IMR-90 (cell line): ENCODE measurements at regions not wholly inside any gene's neighbourhood (a gene's known extent, or its start where the extent isn't known, plus 50 kb on each side); places are given as distances from the start of the nearest gene placed in this dataset.

Experiments used
- ATAC-seq: fragments of 200-7000 bp; cut with Tn5 transposase; 2 replicates; pipeline ENCODE4 v1.9.1; 2020; ENCODE audit warnings: low read depth, mild to moderate bottlenecking, moderate library complexity
- BruUV-seq: library from RNA; stranded (reverse); fragments of 400-500 nt; replicated peaks from 2 replicates; lab custom pipeline; 2021; lab: Mats Ljungman, UMichigan
- CTCF ChIA-PET: fragments of 300-600 bp; formaldehyde crosslinking; extraction: SDS; loops from one replicate; lab custom pipeline; 2021; ENCODE audit warnings: antibody characterized with exemption; lab: Yijun Ruan, JAX
- POLR2A ChIA-PET: fragments of 300-600 bp; sonication (Branson Sonifier 250); formaldehyde crosslinking; loops from one replicate; lab custom pipeline; 2022; ENCODE audit warnings: antibody characterized with exemption; ENCODE audit not compliant: unreplicated experiment; lab: Charles Lee
- DNase-seq: peaks from one replicate; pipeline ENCODE4 v3.0.0; 2013
- H2AFZ ChIP-seq: replicated peaks from 2 replicates; pipeline ENCODE3; 2013; ENCODE audit warnings: low read length, mild to moderate bottlenecking; ENCODE audit not compliant: poor library complexity
- H2AK5ac ChIP-seq: 2 replicates; pipeline ENCODE4 v1.6.1; 2013; ENCODE audit warnings: low read depth, low read length, inconsistent platforms
- H2AK9ac ChIP-seq: replicated peaks from 2 replicates; pipeline ENCODE3; 2013; ENCODE audit warnings: mild to moderate bottlenecking, low read depth, low read length, moderate library complexity; ENCODE audit not compliant: poor library complexity
- H2BK120ac ChIP-seq: 2 replicates; pipeline ENCODE4 v1.6.1; 2013; ENCODE audit warnings: low read depth, low read length, inconsistent platforms
- H2BK15ac ChIP-seq: 3 replicates; pipeline ENCODE4 v1.6.1; 2013; ENCODE audit warnings: low read depth, low read length, inconsistent platforms
- H2BK20ac ChIP-seq: 2 replicates; pipeline ENCODE4 v1.6.1; 2013; ENCODE audit warnings: low read depth, mild to moderate bottlenecking, inconsistent platforms, low read length, moderate library complexity
- H2BK5ac ChIP-seq: 2 replicates; pipeline ENCODE4 v1.6.1; 2013; ENCODE audit warnings: mild to moderate bottlenecking, low read depth, low read length, inconsistent platforms; ENCODE audit not compliant: poor library complexity, severe bottlenecking
- H3K14ac ChIP-seq: replicated peaks from 2 replicates; pipeline ENCODE4 v1.6.1; 2013; ENCODE audit warnings: low read depth, low read length, inconsistent platforms
- H3K18ac ChIP-seq: 2 replicates; pipeline ENCODE4 v1.6.1; 2013; ENCODE audit warnings: low read depth, low read length, control low read depth
- H3K23ac ChIP-seq: 2 replicates; pipeline ENCODE4 v1.6.1; 2013; ENCODE audit warnings: low read depth, low read length, inconsistent platforms
- H3K27ac ChIP-seq: 2 replicates; pipeline ENCODE4 v1.5.1; 2013; ENCODE audit warnings: mild to moderate bottlenecking, control low read depth, low read length; ENCODE audit not compliant: insufficient read depth
- H3K27me3 ChIP-seq: 2 replicates; pipeline ENCODE4 v1.6.1; 2013; ENCODE audit warnings: low read length; ENCODE audit not compliant: control insufficient read depth, insufficient read depth
- H3K36me3 ChIP-seq: 2 replicates; pipeline ENCODE4 v1.6.1; 2013; ENCODE audit warnings: low read length, mixed read lengths; ENCODE audit not compliant: control insufficient read depth, insufficient read depth
- H3K4ac ChIP-seq: 2 replicates; pipeline ENCODE4 v1.6.1; 2013; ENCODE audit warnings: low read depth, low read length, inconsistent platforms
- H3K4me1 ChIP-seq: 2 replicates; pipeline ENCODE4 v1.6.1; 2013; ENCODE audit warnings: low read length, mixed read lengths; ENCODE audit not compliant: control insufficient read depth, insufficient read depth
- H3K4me2 ChIP-seq: 2 replicates; pipeline ENCODE4 v1.6.1; 2013; ENCODE audit warnings: low read depth, mild to moderate bottlenecking, control low read depth, low read length, moderate library complexity
- H3K4me3 ChIP-seq: 2 replicates; pipeline ENCODE4 v1.5.1; 2013; ENCODE audit warnings: low read depth, mild to moderate bottlenecking, control low read depth, low read length, moderate library complexity; ENCODE audit not compliant: insufficient read depth
- H3K56ac ChIP-seq: 2 replicates; pipeline ENCODE4 v1.6.1; 2013; ENCODE audit warnings: low read length, inconsistent platforms; ENCODE audit not compliant: insufficient read depth; ENCODE audit errors: extremely low read depth
- H3K79me1 ChIP-seq, 2 experiments: 2 replicates each; pipeline ENCODE4 v1.6.1; 2013; ENCODE audit warnings: low read length in 2 of 2, inconsistent platforms in 1 of 2, low read depth in 1 of 2
- H3K9ac ChIP-seq: 2 replicates; pipeline ENCODE4 v1.6.1; 2013; ENCODE audit warnings: low read depth, low read length, control low read depth
- H3K9me1 ChIP-seq: 2 replicates; pipeline ENCODE4 v1.6.1; 2013; ENCODE audit warnings: low read length, inconsistent platforms; ENCODE audit not compliant: insufficient read depth
- H3K9me3 ChIP-seq: 2 replicates; pipeline ENCODE4 v1.6.1; 2013; ENCODE audit warnings: low read length; ENCODE audit not compliant: control insufficient read depth, insufficient read depth
- H4K20me1 ChIP-seq: 2 replicates; pipeline ENCODE4 v1.6.1; 2013; ENCODE audit warnings: low read length, inconsistent platforms; ENCODE audit not compliant: insufficient read depth
- H4K5ac ChIP-seq: 2 replicates; pipeline ENCODE4 v1.6.1; 2013; ENCODE audit warnings: mild to moderate bottlenecking, low read depth, low read length, control low read depth
- H4K8ac ChIP-seq, 2 experiments: 2 replicates each; pipeline ENCODE4 v1.6.1; 2013; ENCODE audit warnings: low read depth in 2 of 2, low read length in 2 of 2, control low read depth in 1 of 2, inconsistent platforms in 1 of 2
- H4K91ac ChIP-seq: 2 replicates; pipeline ENCODE4 v1.6.1; 2013; ENCODE audit warnings: low read depth, low read length, inconsistent platforms; ENCODE audit not compliant: insufficient read depth
- CHD1 ChIP-seq: IDR thresholded peaks from 2 replicates; pipeline ENCODE4 v1.6.1; 2012; ENCODE audit warnings: low read depth, low read length, improper control_type of control experiment
- CTCF ChIP-seq: conservative IDR thresholded peaks from 2 replicates; pipeline ENCODE4 v1.5.1; 2012; ENCODE audit warnings: mild to moderate bottlenecking, low read depth, low read length, improper control_type of control experiment
- FOS ChIP-seq: fragments of 150-350 bp; IDR thresholded peaks from 2 replicates; pipeline ENCODE4 v1.6.1; 2016; ENCODE audit warnings: low read depth, low read length
- MAFK ChIP-seq: IDR thresholded peaks from 2 replicates; pipeline ENCODE4 v1.6.1; 2012; ENCODE audit warnings: low read depth, low read length, improper control_type of control experiment
- NFE2L2 ChIP-seq: fragments of 150-350 bp; IDR thresholded peaks from 2 replicates; pipeline ENCODE4 v1.6.1; 2016; ENCODE audit warnings: low read depth, mild to moderate bottlenecking, low read length
- RCOR1 ChIP-seq: IDR thresholded peaks from 2 replicates; pipeline ENCODE4 v1.6.1; 2012; ENCODE audit warnings: mild to moderate bottlenecking, low read length, improper control_type of control experiment; ENCODE audit not compliant: insufficient replicate concordance
- SMC3 ChIP-seq: fragments of 150-350 bp; IDR thresholded peaks from 2 replicates; pipeline ENCODE4 v1.6.1; 2016; ENCODE audit warnings: low read depth, mild to moderate bottlenecking, antibody characterized with exemption, low read length, moderate library complexity
- USF2 ChIP-seq: fragments of 150-350 bp; IDR thresholded peaks from 2 replicates; pipeline ENCODE4 v1.6.1; 2017; ENCODE audit warnings: mild to moderate bottlenecking, antibody characterized with exemption, low read length, low read depth
- dilution Hi-C: fragments of 300-500 bp; cut with HindIII; formaldehyde crosslinking; loops from one replicate; pipeline ENCODE4 v1.14.3; 2018; ENCODE audit warnings: low sequenced_read_pairs; ENCODE audit not compliant: unreplicated experiment
- in situ Hi-C: fragments of 300-500 bp; cut with MboI; formaldehyde crosslinking; loops from 3 replicates; pipeline ENCODE4 v1.14.3; 2019; ENCODE audit warnings: low sequenced_read_pairs, inconsistent platforms, mixed read lengths
- intact Hi-C: fragments of 100-400 bp; cut with micrococcal nuclease; formaldehyde crosslinking; loops from 2 replicates; pipeline ENCODE4 v1.10.0; 2022

- no peaks in the 10 kb centered on the region for H3K9me1 ChIP-seq
- no peak overlapping the region for H2BK5ac ChIP-seq
- H3K4me1 ChIP-seq = no peaks in the 10 kb centered on the region
- H3K27ac ChIP-seq = no peak overlapping the region
- H2AK9ac ChIP-seq = no peak overlapping the region
- no peak for DNase-seq
- no peak overlapping the region for H3K4me2 ChIP-seq
- H3K27me3 ChIP-seq = no peaks in the 10 kb centered on the region
- TF ChIP-seq CHD1 (no peak), SMC3 (no peak), NFE2L2 (no peak), MAFK (no peak), USF2 (no peak), RCOR1 (no peak), CTCF (no peak), FOS (no peak)
- no peak overlapping the region for H4K91ac ChIP-seq
- H3K4ac ChIP-seq = no peak overlapping the region
- no peak overlapping the region for H3K23ac ChIP-seq
- no peak overlapping the region for H3K14ac ChIP-seq
- no peak overlapping the region for H2AK5ac ChIP-seq
- no peaks in the 10 kb centered on the region for H4K20me1 ChIP-seq
- H4K5ac ChIP-seq = no peak overlapping the region
- no peak overlapping the region for H2BK15ac ChIP-seq
- intact Hi-C loops (no loop called here), in situ Hi-C loops (no loop called here), dilution Hi-C loops (no loop called here)
- BruUV-seq = no TSS peak
- H3K4me3 ChIP-seq = no peak overlapping the region
- no peak overlapping the region for H4K8ac ChIP-seq
- H2BK20ac ChIP-seq = no peak overlapping the region
- no peak overlapping the region for H2AFZ ChIP-seq
- no peak overlapping the region for H3K9ac ChIP-seq
- no peaks in the 10 kb centered on the region for H3K36me3 ChIP-seq
- no peak for ATAC-seq
- no peak overlapping the region for H2BK120ac ChIP-seq
- H3K9me3 ChIP-seq = peaks cover 10% of the 10 kb centered on the region
- no peak overlapping the region for H3K56ac ChIP-seq
- CTCF ChIA-PET = no interaction called here
- POLR2A ChIA-PET = no interaction called here
- no peak overlapping the region for H3K18ac ChIP-seq
- H3K79me1 ChIP-seq = no peaks in the 10 kb centered on the region
These were observed 742.2 kb upstream of the EPHA6 start for GRCh38 chr3:96072226-96072625.
